Progenitor cell of endocrine pancreas (in vitro differentiated cells): ENCODE measurements at regions not wholly inside any gene's neighbourhood (a gene's known extent, or its start where the extent isn't known, plus 50 kb on each side); places are given as distances from the start of the nearest gene placed in this dataset.

ENCODE experiments used
- DNase-seq: peaks from one replicate; pipeline ENCODE4 v3.0.0; 2021; ENCODE audit warnings: low spot score; ENCODE audit not compliant: unreplicated experiment
- H3K27ac Mint-ChIP-seq: 2 replicates; pipeline ENCODE4 v1.8.0; 2021; ENCODE audit warnings: mild to moderate bottlenecking, moderate library complexity, mixed read lengths
- H3K27me3 Mint-ChIP-seq: 2 replicates; pipeline ENCODE4 v1.8.0; 2021; ENCODE audit warnings: mixed read lengths
- H3K36me3 Mint-ChIP-seq: 2 replicates; pipeline ENCODE4 v1.8.0; 2022; ENCODE audit warnings: mixed read lengths; ENCODE audit not compliant: insufficient read depth
- H3K4me1 Mint-ChIP-seq: 2 replicates; pipeline ENCODE4 v1.8.0; 2021; ENCODE audit warnings: low read depth, mixed read lengths
- H3K4me3 Mint-ChIP-seq: 2 replicates; pipeline ENCODE4 v1.8.0; 2021; ENCODE audit warnings: low read depth, mild to moderate bottlenecking, moderate library complexity, mixed read lengths
- H3K9me3 Mint-ChIP-seq: 2 replicates; pipeline ENCODE4 v1.8.0; 2021; ENCODE audit warnings: low read depth, mixed read lengths
- CTCF ChIP-seq: fragments of 200-600 bp; sonication (generic); IDR thresholded peaks from one replicate; pipeline ENCODE4 v1.5.0; 2021; ENCODE audit warnings: antibody characterized with exemption, mild to moderate bottlenecking; ENCODE audit not compliant: unreplicated experiment

DNA sequence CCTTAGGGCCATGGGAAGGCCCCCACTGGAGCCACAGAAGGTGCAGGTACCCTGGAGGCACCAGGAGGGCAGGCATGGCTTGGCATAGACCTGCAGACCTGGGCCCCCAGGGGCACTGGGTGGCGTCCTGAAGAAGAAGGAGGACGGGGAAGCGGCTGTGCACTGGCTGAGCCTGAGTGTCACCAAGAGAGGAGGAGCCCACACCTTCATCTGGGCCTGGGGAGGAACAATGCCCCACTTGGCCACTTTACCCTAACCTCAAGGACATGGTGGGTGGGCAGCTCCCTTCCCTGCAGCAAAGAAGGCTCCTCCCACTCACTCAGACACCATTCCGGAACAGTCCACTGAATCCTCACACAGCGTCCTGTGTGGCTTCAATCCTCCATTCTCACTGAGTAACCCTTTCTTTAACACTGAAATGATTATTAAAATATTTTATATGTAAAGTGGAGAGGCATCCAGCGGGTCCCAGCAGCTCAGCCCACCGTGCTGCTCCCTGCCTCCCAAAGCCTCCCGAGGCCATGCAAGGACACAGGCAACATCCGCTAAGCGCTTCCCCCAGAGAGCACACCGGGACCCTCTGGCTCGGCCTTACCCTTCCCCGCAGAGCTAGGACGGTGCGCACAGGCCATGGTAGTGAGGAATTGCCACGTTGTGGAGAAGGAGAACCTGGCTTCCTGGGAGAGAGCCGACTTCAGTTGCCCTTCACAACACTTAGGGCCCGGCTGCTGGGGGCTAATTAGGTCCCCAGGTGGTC, 516.7 kb upstream of the MGMT start:
- no peak overlapping the region for H3K27ac Mint-ChIP-seq
- no peaks in the 10 kb centered on the region for H3K4me1 Mint-ChIP-seq
- TF ChIP-seq CTCF, result no peak
- H3K9me3 Mint-ChIP-seq, result peaks cover 5% of the 10 kb centered on the region
- H3K4me3 Mint-ChIP-seq, result no peak overlapping the region
- H3K27me3 Mint-ChIP-seq, result peaks cover under 1% of the 10 kb centered on the region
- H3K36me3 Mint-ChIP-seq, result no peaks in the 10 kb centered on the region
- no peak for DNase-seq

DNA sequence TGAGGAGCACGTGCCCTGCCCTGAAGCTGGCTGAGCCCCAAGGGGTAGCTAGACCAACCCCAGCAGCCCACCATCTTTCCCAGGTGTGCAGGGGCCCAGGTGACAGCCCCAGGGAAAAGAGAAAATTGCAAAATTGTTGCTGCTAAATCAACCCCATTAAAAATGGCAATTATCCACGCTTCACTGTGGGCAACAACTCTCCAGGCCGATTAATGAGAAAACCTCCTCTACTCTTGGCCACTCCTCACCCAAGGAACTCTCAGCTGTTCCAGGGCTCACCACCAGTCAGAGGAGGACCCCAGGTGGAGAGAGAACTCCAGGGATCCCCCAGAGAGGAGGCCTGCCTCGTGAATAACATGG, 516.1 kb upstream of the MGMT start:
- DNase-seq, result no peak
- H3K27me3 Mint-ChIP-seq, result no peaks in the 10 kb centered on the region
- H3K4me3 Mint-ChIP-seq, result no peak overlapping the region
- TF ChIP-seq CTCF, result no peak
- H3K27ac Mint-ChIP-seq, result no peak overlapping the region
- H3K9me3 Mint-ChIP-seq, result peaks cover 5% of the 10 kb centered on the region
- no peaks in the 10 kb centered on the region for H3K36me3 Mint-ChIP-seq
- no peaks in the 10 kb centered on the region for H3K4me1 Mint-ChIP-seq

DNA sequence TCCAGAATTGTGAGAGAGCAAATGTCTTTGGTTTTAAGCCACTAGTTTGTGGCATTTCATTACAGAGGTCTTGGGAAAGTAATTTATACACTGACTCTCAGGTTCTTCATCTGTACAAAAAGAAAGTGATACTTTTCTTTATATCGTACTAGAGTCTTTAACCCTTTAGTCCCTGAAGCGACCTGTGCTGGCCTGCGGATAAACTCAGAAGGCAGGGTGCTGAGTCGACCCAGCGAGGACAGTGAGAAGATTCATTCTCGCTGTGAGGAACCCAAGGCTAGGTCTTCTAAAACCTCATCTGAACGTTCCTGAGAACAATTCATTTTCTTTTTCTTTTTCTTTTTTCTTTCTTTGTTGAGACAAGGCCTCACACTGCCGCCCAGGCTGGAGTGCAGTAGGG, 514.2 kb upstream of the MGMT start:
- H3K4me3 Mint-ChIP-seq, result no peak overlapping the region
- no peak for TF ChIP-seq CTCF
- H3K27me3 Mint-ChIP-seq, result no peaks in the 10 kb centered on the region
- no peaks in the 10 kb centered on the region for H3K36me3 Mint-ChIP-seq
- no peaks in the 10 kb centered on the region for H3K9me3 Mint-ChIP-seq
- H3K4me1 Mint-ChIP-seq, result no peaks in the 10 kb centered on the region
- no peak for DNase-seq
- no peak overlapping the region for H3K27ac Mint-ChIP-seq

DNA sequence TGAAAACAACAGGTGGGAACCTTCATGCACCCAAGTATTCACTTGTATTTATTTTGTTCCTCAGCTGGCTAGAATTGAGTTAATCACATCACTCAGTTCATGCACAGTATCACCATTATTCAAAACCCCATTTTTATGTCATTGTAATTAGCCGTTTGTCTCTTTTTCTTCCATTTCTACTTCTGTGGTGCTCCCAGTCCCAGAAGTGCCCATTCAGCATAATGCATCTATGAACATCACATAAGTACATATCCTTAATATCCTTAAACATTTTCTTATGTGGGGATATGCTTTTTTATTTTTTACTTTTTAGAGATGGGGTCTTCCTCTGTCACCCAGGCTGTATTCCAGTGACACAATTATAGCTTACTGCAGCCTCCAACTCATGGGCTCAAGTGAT, 510.9 kb upstream of the MGMT start:
- Mint-ChIP-seq H3K4me1 (peaks cover 17% of the 10 kb centered on the region), H3K27me3 (no peaks in the 10 kb centered on the region), H3K9me3 (no peaks in the 10 kb centered on the region), H3K36me3 (no peaks in the 10 kb centered on the region), H3K4me3 (no peak overlapping the region), H3K27ac (no peak overlapping the region)
- TF ChIP-seq CTCF, result no peak
- DNase-seq, result no peak

GRCh38 chr10:128957221-128957620, 509.8 kb upstream of the MGMT start:
- no peak for TF ChIP-seq CTCF
- Mint-ChIP-seq H3K4me1 (peaks cover 17% of the 10 kb centered on the region), H3K4me3 (no peak overlapping the region), H3K9me3 (no peaks in the 10 kb centered on the region), H3K27me3 (peaks cover 3% of the 10 kb centered on the region), H3K27ac (no peak overlapping the region), H3K36me3 (no peaks in the 10 kb centered on the region)
- DNase-seq, result no peak
